ENCODE measurements at regions not wholly inside any gene's neighbourhood (a gene's known extent, or its start where the extent isn't known, plus 50 kb on each side); places are given as distances from the start of the nearest gene placed in this dataset.

DNA sequence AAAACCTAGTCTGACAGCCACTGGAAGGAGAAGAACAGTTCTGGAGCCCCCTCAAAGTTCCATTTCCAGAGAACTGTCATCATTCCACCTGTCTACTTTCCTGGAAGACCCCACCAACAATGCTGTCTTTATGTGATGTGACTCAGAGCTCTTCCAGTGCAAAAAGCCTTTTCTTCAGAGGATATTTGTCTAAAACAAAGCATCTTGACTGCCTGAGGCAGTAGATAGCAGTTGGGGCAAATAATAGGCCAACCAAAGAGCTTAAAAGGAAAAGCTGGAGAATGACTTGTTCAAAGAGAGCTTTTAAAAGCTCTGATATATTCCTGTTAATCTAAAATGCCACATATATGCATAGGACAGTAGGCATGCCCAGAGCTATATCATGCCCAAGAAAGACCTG is 62.6 kb downstream of the MIS18A start:
- DNase-seq (ENCODE audit: low read depth): no peak

DNA sequence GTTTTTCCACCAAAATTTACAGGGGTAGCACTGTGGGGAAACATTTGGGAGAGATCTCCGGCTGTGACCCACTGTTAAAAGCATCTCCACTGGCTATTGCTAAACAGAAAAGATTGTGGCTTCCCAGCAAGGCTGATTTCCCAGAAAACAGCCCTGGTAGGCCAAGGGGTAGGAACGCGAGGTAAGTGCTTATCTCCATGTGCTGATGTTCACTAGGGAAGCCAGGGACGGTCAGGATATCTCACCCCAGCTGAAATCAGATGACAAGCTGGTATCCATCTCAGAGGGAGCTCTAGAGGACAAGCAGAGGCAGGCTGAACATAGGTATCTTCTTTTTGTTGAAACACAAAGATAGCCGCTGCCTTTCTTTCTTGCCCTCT is 63.6 kb downstream of the MIS18A start:
- no peak for DNase-seq (ENCODE audit: low read depth)

DNA sequence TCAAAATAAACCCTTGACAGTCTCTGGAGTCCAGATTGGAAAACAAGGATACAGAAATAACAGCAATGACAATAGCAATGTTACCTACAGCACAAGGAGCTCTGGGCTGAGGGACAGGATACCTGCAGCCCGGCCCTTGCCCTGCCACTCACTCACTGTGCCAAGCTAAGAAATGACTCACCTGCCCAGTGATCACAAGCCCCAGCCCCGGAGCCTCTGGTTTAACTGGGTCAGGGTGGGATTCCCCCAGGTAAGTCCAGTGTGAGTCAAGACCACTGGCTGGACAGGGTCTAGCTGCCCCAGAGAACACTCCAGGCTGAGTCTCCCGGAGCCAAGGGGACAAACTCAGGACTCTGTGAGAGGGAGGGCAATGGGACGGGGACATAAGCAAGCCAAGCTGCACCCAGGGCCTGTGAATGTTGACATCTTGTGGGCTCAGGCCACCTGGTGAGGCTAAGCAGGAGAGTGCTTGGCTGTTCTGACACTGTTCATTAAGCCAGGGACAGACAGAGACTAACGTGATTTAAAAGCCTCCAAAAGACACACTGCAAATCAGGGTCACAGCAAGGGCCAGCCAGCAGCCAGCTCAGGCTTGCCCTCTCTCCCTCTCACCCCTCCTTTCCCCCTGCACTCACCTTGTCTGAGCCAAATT is 64.1 kb downstream of the MIS18A start:
- DNase-seq (ENCODE audit: low read depth): no peak

- no peak for DNase-seq (ENCODE audit: low read depth)
These were observed 66.7 kb downstream of the MIS18A start for GRCh38 chr21:32212116-32212515.

- DNase-seq (ENCODE audit: low read depth): no peak
These were observed 67.5 kb downstream of the MIS18A start for GRCh38 chr21:32211306-32211705.

DNA sequence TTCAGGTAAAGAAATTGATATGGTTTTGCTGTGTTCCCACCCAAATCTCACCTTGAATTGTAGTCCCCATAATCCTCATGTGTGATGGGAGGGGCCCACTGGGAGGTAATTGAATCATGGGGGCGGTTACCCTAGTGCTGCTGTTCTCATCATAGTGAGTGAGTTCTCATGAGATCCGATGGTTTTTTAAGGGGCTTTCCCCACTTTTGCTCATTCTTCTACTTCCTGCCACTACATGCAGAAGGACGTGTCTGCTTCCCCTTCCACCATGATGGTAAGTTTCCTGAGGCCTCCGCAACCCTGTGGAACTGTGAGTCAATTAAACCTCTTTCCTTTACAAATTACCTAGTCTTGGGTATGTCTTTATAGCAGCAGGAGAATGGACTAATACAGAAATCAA is 69.3 kb downstream of the MIS18A start:
- DNase-seq (ENCODE audit: low read depth): no peak

- DNase-seq (ENCODE audit: low read depth): no peak
These were observed 71.5 kb downstream of the MIS18A start for GRCh38 chr21:32207406-32207716.

DNA sequence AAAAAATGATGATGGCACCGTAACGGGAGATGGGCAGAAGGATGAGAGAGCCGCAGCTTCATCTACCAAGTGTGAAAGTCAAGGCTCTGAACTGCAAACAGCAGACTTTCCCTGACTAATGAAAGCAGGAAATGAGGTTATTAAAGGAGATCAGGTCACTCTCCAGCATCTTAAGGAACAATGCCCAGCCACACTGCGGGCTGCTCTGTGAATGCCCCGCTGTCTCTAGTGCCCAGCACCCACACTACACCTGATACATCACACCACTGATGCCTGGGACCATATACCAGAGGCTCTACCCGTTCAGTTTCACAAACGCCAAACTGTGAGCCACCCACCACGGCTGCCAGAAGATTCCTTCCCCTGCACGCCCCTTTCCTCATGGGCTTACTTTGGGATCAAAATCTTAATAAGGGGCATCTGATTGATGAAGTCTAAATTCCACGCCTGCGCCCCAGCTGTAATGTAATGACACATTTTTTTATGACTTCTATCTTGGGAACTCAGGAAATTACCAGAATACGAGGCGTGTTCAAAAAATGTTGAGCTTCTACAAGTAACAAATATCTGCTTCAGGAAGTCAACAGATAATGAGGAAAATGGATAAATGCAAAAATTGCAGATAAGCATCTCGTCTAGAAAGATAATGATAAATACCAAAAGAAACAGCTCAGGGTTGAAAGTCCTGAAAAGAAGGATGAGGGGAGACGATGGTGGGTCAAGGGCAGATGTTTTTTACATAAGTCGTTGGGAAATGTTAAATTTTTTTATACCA is 72.0 kb downstream of the MIS18A start:
- no peak for DNase-seq (ENCODE audit: low read depth)

- DNase-seq (ENCODE audit: low read depth): no peak
These were observed 74.9 kb downstream of the MIS18A start for GRCh38 chr21:32203877-32204480.

DNA sequence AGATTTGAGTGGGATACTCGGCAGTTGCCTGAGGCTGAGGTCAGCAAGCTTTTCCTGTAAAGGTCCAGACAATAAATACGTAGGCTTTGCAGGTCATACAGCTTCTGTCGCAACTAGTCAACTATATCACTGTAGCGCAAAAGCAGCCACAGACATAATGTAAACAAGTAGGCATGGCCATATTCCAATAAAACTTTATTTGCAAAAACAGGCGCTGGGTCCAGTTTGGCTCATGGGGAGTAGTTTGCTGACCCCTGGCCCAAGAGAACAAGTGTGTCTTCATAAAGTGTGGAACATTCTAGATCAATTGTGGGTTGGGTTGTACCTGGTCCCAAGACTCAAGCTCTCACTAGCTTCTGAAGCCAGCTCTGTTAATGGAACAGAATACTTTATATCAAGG is 78.8 kb downstream of the MIS18A start:
- DNase-seq (ENCODE audit: low read depth): no peak

DNA sequence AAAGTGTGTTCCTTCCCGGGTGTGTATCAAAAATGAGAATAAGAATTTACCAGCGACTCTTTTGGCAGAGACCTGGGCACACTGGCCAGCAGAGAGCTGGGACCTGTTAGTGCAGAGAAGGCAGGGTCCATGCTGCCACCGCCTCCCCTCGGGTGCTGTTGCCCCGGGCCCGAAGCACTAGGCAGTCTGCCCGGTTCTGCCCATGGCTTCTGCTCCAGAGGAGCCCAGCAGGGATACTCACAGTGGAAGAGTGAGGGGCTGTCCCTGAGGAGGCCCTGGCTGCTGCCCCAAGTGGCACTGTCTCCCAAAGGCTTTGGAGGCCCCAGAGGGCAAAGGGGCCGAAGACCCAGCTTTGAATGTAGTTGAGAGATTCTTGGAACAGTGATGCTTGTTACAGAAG is 80.5 kb downstream of the MIS18A start:
- no peak for DNase-seq (ENCODE audit: low read depth)

- DNase-seq (ENCODE audit: low read depth): no peak
These were observed 81.0 kb downstream of the MIS18A start for GRCh38 chr21:32197896-32198295.

DNA sequence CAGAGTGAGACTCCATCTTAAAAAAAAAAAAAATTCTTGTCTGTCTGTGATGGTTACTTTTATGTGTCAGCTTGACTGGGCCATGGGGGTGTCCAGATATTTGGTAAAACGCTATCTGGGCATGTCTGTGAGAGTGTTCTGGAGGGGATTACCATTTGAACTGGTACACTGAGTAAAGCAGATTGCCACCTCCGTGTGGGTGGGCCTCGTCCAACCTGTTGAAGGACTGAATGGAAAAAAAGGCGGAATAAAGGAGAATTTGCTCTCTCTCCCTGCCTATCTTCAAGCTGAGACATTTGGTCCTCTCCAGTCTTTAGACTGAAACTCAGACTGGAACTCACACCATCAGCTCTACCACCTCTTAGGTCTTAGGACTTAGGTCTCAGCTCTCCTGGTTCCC is 82.8 kb downstream of the MIS18A start:
- no peak for DNase-seq (ENCODE audit: low read depth)

DNA sequence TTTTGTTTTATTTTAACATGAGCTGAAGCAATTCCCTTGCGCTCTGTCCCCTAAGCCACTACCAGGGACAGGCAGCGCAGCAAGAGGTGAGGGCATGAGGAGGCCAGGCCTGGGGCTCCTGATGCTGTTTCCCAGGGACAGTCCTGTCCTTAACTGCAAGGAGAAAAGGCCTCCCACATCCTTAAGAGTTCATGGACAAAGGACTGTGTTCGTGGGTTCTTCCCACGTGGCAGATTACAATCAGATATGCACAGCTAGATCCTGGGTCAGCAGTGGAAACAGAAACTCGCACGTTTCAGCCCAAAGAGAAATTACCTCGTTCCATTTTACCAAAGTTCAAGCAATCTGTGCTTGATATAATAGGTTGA is 85.8 kb downstream of the MIS18A start:
- DNase-seq (ENCODE audit: low read depth): no peak

GRCh38 chr21:32192291-32193097 is 86.4 kb downstream of the MIS18A start:
- no peak for DNase-seq (ENCODE audit: low read depth)

DNA sequence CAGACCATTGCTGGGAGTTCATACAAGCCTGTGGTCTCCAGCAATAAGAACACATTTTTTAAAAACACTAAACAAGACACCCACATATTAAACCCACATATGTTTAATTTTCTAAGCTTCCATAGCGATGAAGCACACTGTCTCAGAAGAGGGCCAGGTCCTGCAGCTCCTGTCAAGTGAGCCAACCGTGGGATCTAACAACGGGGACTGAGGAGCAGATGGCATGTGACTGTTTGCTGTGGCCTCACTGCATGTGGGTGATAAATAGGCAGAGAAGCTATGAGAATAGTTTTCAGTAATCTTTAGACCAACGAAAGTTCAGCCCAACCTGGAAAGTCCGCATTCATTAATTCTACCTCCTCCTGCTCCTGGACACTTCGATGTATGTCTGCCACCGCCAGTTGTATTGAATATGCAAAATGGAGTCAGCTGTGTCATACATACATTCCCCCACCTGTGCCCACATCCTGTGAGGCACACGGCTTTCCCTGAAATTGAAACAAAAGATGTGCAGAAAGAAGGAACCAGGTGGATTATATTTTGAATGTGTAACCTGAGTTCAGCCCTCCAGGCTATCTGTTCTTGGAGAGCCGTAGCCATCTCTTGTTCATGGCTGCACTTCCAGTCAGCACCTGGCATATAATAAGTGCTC is 88.2 kb downstream of the MIS18A start:
- no peak for DNase-seq (ENCODE audit: low read depth)

DNA sequence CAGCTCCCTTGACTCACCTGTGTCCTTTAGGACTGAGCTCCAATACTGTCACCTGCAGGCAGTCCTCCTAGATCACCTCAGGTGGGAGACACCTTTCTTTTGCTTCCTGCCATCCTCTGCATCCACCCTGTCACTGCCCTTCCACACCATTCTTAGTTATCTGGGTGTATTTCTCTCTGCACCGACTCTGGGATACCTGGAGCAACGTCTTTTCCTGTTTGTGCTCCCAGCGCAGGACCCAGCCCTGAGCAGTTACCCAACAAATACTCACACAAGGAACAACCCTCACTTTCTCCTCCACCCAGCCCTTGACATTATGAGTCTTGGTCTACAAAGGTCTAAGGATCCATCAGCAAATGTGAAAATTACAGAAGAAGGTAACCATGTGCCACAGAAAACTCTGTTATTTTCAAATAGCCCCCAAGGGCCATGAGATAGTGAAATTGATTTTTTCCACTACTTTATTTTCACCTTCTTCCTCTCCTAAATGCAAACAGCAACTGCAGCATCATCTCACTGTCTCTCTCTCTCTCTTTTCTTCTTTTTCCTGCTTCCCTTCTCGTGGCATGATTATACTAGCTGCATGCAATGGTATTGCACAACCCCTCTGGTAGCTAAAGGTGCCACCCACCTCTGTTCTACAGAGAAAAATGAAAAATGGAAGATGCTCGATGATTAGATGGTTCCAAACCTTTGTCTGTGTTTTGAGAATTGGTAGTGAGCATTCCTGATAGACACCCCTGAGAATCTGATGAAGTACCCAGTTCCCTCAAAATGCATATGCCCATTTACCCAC is 89.0 kb downstream of the MIS18A start:
- DNase-seq (ENCODE audit: low read depth): no peak

GRCh38 chr21:32186804-32187203 is 92.0 kb downstream of the MIS18A start:
- no peak for DNase-seq (ENCODE audit: low read depth)

DNA sequence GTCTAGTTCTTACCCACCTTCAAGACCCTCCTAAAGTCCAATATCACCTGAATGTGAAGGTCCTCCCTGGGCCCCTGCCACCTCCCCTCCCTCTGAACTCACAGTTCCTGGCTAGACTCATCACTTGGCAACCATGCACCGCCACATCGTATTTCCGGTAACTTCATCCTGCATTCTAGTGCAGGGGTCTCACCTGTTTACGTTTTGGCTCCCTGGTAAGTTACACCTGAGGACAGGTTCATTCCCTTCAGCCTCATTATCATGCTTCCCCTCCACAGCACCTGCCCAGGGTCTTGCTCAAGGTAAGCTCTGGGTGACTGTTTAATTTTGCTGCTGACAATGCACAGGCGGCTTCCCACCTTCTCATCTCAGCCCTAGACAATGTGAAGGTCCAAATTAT is 93.1 kb downstream of the MIS18A start:
- DNase-seq (ENCODE audit: low read depth): no peak

- no peak for DNase-seq (ENCODE audit: low read depth)
These were observed 93.7 kb downstream of the MIS18A start for GRCh38 chr21:32185103-32185502.

DNA sequence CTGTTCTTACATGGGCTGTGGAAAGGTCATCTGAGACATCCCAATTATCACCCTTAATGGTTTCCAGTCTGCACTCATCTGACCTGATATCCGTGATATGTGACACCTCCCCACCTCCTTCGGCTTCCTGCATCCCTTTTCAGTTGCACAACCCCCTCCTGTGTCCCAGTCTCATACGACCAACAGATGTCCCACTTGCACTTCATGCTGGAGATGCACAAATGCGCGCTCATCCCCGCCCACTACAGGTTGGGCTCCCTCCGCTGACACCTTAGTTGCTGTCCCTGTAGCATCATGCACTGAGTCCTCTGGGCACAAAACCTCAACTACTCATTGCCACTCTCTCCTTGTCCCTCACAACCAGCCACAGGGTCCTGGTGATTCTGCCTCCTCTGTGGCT is 94.4 kb downstream of the MIS18A start:
- no peak for DNase-seq (ENCODE audit: low read depth)
